22Rv1 (cell line): ENCODE measurements at regions not wholly inside any gene's neighbourhood (a gene's known extent, or its start where the extent isn't known, plus 50 kb on each side); places are given as distances from the start of the nearest gene placed in this dataset.
"Not testable (repeated sequence)": the region's sequence is repeated elsewhere in the genome, so short reads cannot be mapped to it uniquely, and the experiment has no call there.

Experiments used
- ZFX ChIP-seq: fragments of 450-650 bp; IDR thresholded peaks from 2 replicates; pipeline ENCODE4 v1.6.1; 2017; ENCODE audit warnings: antibody characterized with exemption, borderline replicate concordance
- TF ChIP-seq, protein P1 (sequence below): fragments of 450-650 bp; IDR thresholded peaks from 2 replicates; pipeline ENCODE4 v1.5.1; 2017; ENCODE audit warnings: mild to moderate bottlenecking

DNA sequence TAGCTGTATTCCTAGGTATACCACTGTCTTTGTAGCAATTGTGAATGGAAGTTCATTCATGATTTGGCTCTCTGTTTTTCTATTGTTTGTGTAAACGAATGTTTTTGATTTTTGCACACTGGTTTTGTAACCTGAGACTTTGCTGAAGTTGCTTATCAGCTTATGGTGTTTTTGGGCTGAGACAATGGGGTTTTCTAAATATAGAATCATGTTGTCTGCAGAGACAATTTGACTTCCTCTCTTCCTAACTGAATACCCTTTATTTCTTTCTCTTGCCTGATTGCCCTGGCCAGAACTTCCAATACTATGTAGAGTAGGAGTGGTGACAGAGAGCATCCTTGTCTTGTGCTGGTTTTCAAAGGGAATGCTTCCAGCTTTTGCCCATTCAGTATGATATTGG, 761.6 kb upstream of the NCAM2 start:
- TF ChIP-seq, protein P1, sequence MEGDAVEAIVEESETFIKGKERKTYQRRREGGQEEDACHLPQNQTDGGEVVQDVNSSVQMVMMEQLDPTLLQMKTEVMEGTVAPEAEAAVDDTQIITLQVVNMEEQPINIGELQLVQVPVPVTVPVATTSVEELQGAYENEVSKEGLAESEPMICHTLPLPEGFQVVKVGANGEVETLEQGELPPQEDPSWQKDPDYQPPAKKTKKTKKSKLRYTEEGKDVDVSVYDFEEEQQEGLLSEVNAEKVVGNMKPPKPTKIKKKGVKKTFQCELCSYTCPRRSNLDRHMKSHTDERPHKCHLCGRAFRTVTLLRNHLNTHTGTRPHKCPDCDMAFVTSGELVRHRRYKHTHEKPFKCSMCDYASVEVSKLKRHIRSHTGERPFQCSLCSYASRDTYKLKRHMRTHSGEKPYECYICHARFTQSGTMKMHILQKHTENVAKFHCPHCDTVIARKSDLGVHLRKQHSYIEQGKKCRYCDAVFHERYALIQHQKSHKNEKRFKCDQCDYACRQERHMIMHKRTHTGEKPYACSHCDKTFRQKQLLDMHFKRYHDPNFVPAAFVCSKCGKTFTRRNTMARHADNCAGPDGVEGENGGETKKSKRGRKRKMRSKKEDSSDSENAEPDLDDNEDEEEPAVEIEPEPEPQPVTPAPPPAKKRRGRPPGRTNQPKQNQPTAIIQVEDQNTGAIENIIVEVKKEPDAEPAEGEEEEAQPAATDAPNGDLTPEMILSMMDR: not testable (repeated sequence)
- TF ChIP-seq ZFX: not testable (repeated sequence)
